ENCODE measurements at regions not wholly inside any gene's neighbourhood (a gene's known extent, or its start where the extent isn't known, plus 50 kb on each side); places are given as distances from the start of the nearest gene placed in this dataset.

DNA sequence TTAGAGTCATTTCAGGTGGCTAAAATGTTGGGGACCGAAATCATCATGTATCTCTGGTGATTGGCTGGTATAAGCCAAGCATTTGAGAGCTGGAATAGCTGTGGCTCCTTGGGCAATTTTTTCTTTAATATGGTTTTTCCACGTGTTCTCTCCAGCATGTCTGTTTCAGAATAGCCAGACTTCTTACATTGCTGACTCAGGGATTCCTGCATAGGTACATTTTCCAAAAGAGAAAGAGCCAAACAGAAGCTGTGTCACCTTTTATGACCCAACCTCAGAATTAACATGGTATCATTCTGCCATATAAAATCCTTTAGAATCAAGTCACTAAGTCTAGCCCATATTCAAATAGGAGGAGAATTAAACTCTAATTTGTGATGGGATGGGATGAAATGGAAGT is 74.8 kb upstream of the TSLP start:
- Histone ChIP-seq H3K4me1 (ENCODE audit: control insufficient read depth, insufficient read depth, low read length) (no peaks in the 10 kb centered on the region), H3K9me3 (ENCODE audit: control insufficient read depth, low read length) (no peaks in the 10 kb centered on the region), H3K9ac (ENCODE audit: extremely low read depth, low read length, poor library complexity, severe bottlenecking) (no peak overlapping the region), H3K27me3 (ENCODE audit: control insufficient read depth, insufficient read depth, low read length, poor library complexity, severe bottlenecking) (no peaks in the 10 kb centered on the region), H3K4me3 (ENCODE audit: low read length) (no peak overlapping the region), H3K36me3 (ENCODE audit: control insufficient read depth, insufficient read depth, low read length) (no peaks in the 10 kb centered on the region), H3K27ac (ENCODE audit: low read depth, low read length) (no peak overlapping the region)
- DNase-seq, result no peak
- no peak overlapping the region for H3K4me3 Mint-ChIP-seq
- no peaks in the 10 kb centered on the region for H3K4me1 Mint-ChIP-seq
- no peaks in the 10 kb centered on the region for H3K27me3 Mint-ChIP-seq (ENCODE audit: insufficient read depth)
- no peaks in the 10 kb centered on the region for H3K36me3 Mint-ChIP-seq (ENCODE audit: low read depth)
- H3K27ac Mint-ChIP-seq, result no peak overlapping the region
- TF ChIP-seq, protein P1, sequence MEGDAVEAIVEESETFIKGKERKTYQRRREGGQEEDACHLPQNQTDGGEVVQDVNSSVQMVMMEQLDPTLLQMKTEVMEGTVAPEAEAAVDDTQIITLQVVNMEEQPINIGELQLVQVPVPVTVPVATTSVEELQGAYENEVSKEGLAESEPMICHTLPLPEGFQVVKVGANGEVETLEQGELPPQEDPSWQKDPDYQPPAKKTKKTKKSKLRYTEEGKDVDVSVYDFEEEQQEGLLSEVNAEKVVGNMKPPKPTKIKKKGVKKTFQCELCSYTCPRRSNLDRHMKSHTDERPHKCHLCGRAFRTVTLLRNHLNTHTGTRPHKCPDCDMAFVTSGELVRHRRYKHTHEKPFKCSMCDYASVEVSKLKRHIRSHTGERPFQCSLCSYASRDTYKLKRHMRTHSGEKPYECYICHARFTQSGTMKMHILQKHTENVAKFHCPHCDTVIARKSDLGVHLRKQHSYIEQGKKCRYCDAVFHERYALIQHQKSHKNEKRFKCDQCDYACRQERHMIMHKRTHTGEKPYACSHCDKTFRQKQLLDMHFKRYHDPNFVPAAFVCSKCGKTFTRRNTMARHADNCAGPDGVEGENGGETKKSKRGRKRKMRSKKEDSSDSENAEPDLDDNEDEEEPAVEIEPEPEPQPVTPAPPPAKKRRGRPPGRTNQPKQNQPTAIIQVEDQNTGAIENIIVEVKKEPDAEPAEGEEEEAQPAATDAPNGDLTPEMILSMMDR (conservative IDR thresholded peaks at IDR 0.05), result no peak
- 75 to 100% methylated on average over 2 of the region's 2 CpGs for WGBS, 2 experiments (ENCODE audit: insufficient coverage in 1 of 2, insufficient read length in 1 of 2)
- peaks cover 7% of the 10 kb centered on the region for H3K9me3 Mint-ChIP-seq

DNA sequence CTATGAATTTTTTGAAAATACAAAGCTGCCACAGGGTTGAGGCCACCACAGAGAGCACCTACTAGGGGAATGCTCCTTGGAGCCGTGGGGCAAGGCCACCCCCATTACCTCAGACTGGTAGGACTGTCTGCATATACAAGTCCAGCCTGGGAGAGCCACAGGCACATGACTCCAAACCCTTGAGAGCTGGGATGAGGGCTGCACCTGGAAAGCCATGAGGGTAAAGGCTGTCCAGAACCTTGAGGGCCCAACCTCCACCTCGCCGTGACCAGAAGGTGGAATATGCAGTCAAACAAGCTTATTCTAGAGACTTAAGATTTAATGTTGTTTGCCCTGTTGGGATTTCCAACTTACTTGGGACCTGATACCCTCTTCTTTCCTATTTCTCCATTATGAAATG is 69.5 kb upstream of the TSLP start:
- no peak overlapping the region for H3K9ac ChIP-seq (ENCODE audit: extremely low read depth, low read length, poor library complexity, severe bottlenecking)
- no peak for DNase-seq
- no peaks in the 10 kb centered on the region for H3K4me1 Mint-ChIP-seq
- H3K27me3 Mint-ChIP-seq (ENCODE audit: insufficient read depth), result no peaks in the 10 kb centered on the region
- H3K27me3 ChIP-seq (ENCODE audit: control insufficient read depth, insufficient read depth, low read length, poor library complexity, severe bottlenecking), result no peaks in the 10 kb centered on the region
- H3K4me1 ChIP-seq (ENCODE audit: control insufficient read depth, insufficient read depth, low read length), result no peaks in the 10 kb centered on the region
- WGBS, 2 experiments (ENCODE audit: insufficient coverage in 1 of 2, insufficient read length in 1 of 2), result 88 to 100% methylated on average over 2 to 3 of the region's 3 CpGs
- H3K36me3 Mint-ChIP-seq (ENCODE audit: low read depth), result no peaks in the 10 kb centered on the region
- no peak overlapping the region for H3K4me3 ChIP-seq (ENCODE audit: low read length)
- peaks cover 7% of the 10 kb centered on the region for H3K9me3 Mint-ChIP-seq
- no peak overlapping the region for H3K4me3 Mint-ChIP-seq
- no peaks in the 10 kb centered on the region for H3K36me3 ChIP-seq (ENCODE audit: control insufficient read depth, insufficient read depth, low read length)
- TF ChIP-seq, protein P1 (conservative IDR thresholded peaks at IDR 0.05), result no peak
- H3K27ac ChIP-seq (ENCODE audit: low read depth, low read length), result no peak overlapping the region
- no peaks in the 10 kb centered on the region for H3K9me3 ChIP-seq (ENCODE audit: control insufficient read depth, low read length)
- H3K27ac Mint-ChIP-seq, result no peak overlapping the region

DNA sequence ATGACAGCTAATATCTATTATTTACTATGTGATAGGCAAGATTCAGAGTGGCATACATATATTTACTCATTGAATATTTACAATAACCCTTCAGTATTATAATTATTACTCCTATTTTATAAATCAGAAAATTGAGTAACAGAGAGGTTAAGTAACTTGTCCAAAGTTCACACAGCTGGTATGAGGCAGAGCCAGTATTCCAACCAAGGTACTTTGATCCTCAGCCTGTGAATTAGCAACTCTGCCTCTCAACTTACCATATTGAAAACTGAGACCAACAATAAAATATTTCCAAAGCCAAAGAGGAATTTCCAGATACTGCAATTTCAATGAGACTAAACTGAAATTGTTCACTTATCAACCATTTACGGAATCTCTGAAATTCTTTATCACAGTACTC is 67.9 kb upstream of the TSLP start:
- Mint-ChIP-seq H3K4me1 (no peaks in the 10 kb centered on the region), H3K4me3 (no peak overlapping the region), H3K36me3 (ENCODE audit: low read depth) (no peaks in the 10 kb centered on the region), H3K27me3 (ENCODE audit: insufficient read depth) (no peaks in the 10 kb centered on the region), H3K27ac (no peak overlapping the region), H3K9me3 (peaks cover 7% of the 10 kb centered on the region)
- TF ChIP-seq, protein P1 (conservative IDR thresholded peaks at IDR 0.05), result no peak
- Histone ChIP-seq H3K27ac (ENCODE audit: low read depth, low read length) (no peak overlapping the region), H3K9me3 (ENCODE audit: control insufficient read depth, low read length) (no peaks in the 10 kb centered on the region), H3K4me3 (ENCODE audit: low read length) (no peak overlapping the region), H3K36me3 (ENCODE audit: control insufficient read depth, insufficient read depth, low read length) (no peaks in the 10 kb centered on the region), H3K9ac (ENCODE audit: extremely low read depth, low read length, poor library complexity, severe bottlenecking) (no peak overlapping the region), H3K27me3 (ENCODE audit: control insufficient read depth, insufficient read depth, low read length, poor library complexity, severe bottlenecking) (no peaks in the 10 kb centered on the region), H3K4me1 (ENCODE audit: control insufficient read depth, insufficient read depth, low read length) (no peaks in the 10 kb centered on the region)
- DNase-seq, result no peak
- WGBS, 2 experiments (ENCODE audit: insufficient coverage in 1 of 2, insufficient read length in 1 of 2), result 63% methylated on average over 1 of the region's 1 CpG; no CpG with 5 or more reads in 1 of the 2 experiments

Data from endodermal cell (in vitro differentiated cells).